GM21447 (cell line): ENCODE measurements at regions not wholly inside any gene's neighbourhood (a gene's known extent, or its start where the extent isn't known, plus 50 kb on each side); places are given as distances from the start of the nearest gene placed in this dataset.

Source experiments
- ATAC-seq: cut with Tn5 transposase; IDR thresholded peaks from one replicate; pipeline ENCODE4 v1.9.1; 2021; ENCODE audit not compliant: unreplicated experiment

- no peak for ATAC-seq
Observed at GRCh38 chr6:11926594-11927407, 85.3 kb upstream of the HIVEP1 start.

GRCh38 chr6:11925805-11926204 is 86.3 kb upstream of the HIVEP1 start:
- no peak for ATAC-seq

GRCh38 chr6:11923621-11924020 is 88.5 kb upstream of the HIVEP1 start:
- ATAC-seq, result no peak

- ATAC-seq, result no peak
Observed at GRCh38 chr6:11922901-11923300, 89.2 kb upstream of the HIVEP1 start.

GRCh38 chr6:11921751-11922150 is 90.4 kb upstream of the HIVEP1 start:
- ATAC-seq, result no peak

GRCh38 chr6:11921017-11921438 is 91.1 kb upstream of the HIVEP1 start:
- ATAC-seq, result no peak

- ATAC-seq, result no peak
Observed at GRCh38 chr6:11920566-11920965, 91.5 kb upstream of the HIVEP1 start.

- ATAC-seq, result no peak
Observed at GRCh38 chr6:11919771-11920440, 92.2 kb upstream of the HIVEP1 start.

GRCh38 chr6:11918739-11919605 is 93.1 kb upstream of the HIVEP1 start:
- no peak for ATAC-seq

- no peak for ATAC-seq
Observed at GRCh38 chr6:11917951-11918738, 94.0 kb upstream of the HIVEP1 start.

GRCh38 chr6:11912420-11912819 is 99.7 kb upstream of the HIVEP1 start:
- no peak for ATAC-seq

- ATAC-seq, result no peak
Observed at GRCh38 chr6:11911538-11911937, 100.6 kb upstream of the HIVEP1 start.

GRCh38 chr6:11909696-11910132 is 102.4 kb upstream of the HIVEP1 start:
- ATAC-seq, result no peak

- ATAC-seq, result no peak
Observed at GRCh38 chr6:11908436-11909105, 103.5 kb upstream of the HIVEP1 start.

GRCh38 chr6:11903645-11904044 is 108.5 kb upstream of the HIVEP1 start:
- no peak for ATAC-seq

- no peak for ATAC-seq
Observed at GRCh38 chr6:11902527-11902926, 109.6 kb upstream of the HIVEP1 start.

GRCh38 chr6:11900662-11901598 is 111.2 kb upstream of the HIVEP1 start:
- ATAC-seq, result no peak

GRCh38 chr6:11899645-11900044 is 112.5 kb upstream of the HIVEP1 start:
- no peak for ATAC-seq

GRCh38 chr6:11894212-11894611 is 115.6 kb upstream of the ADTRP start:
- ATAC-seq, result no peak
